NB4 (cell line): ENCODE measurements at regions not wholly inside any gene's neighbourhood (a gene's known extent, or its start where the extent isn't known, plus 50 kb on each side); places are given as distances from the start of the nearest gene placed in this dataset.

ENCODE experiments used
- MYC ChIP-seq: IDR thresholded peaks from 2 replicates; pipeline ENCODE4 v1.6.1; 2011; ENCODE audit warnings: low read depth, low read length
- POLR2A ChIP-seq: IDR thresholded peaks from 2 replicates; pipeline ENCODE4 v1.6.1; 2011; ENCODE audit warnings: mild to moderate bottlenecking; ENCODE audit not compliant: insufficient read length; ENCODE audit errors: extremely low read depth
- TF ChIP-seq, protein P1 (sequence below): IDR thresholded peaks from one replicate; pipeline ENCODE4 v1.5.1; 2012; ENCODE audit warnings: low read depth, low read length
- TF ChIP-seq, protein P2 (sequence below): IDR thresholded peaks from 2 replicates; pipeline ENCODE4 v1.6.1; 2011; ENCODE audit warnings: low read depth, low read length

DNA sequence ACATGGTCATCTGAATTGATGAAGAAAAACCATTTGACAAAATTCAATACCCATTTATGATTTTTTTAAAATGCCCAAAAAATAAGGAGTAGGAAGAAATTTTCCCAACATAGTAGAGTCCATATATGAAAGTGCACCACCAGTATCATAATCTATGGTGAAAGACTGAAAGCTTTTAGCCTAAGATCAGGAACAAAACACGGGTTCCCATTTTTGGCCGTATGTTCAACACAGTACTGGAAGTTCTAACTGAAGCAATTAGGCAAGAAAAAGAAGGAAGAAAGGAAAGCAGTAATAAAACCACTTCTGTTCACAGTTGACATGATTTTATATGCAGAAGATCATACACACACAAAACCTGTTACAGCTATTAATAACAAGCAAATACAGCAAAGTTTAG is 227.8 kb upstream of the RAB4A start:
- TF ChIP-seq, protein P1, sequence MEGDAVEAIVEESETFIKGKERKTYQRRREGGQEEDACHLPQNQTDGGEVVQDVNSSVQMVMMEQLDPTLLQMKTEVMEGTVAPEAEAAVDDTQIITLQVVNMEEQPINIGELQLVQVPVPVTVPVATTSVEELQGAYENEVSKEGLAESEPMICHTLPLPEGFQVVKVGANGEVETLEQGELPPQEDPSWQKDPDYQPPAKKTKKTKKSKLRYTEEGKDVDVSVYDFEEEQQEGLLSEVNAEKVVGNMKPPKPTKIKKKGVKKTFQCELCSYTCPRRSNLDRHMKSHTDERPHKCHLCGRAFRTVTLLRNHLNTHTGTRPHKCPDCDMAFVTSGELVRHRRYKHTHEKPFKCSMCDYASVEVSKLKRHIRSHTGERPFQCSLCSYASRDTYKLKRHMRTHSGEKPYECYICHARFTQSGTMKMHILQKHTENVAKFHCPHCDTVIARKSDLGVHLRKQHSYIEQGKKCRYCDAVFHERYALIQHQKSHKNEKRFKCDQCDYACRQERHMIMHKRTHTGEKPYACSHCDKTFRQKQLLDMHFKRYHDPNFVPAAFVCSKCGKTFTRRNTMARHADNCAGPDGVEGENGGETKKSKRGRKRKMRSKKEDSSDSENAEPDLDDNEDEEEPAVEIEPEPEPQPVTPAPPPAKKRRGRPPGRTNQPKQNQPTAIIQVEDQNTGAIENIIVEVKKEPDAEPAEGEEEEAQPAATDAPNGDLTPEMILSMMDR: no peak
- no peak for TF ChIP-seq POLR2A
- TF ChIP-seq, protein P2, sequence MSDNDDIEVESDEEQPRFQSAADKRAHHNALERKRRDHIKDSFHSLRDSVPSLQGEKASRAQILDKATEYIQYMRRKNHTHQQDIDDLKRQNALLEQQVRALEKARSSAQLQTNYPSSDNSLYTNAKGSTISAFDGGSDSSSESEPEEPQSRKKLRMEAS: no peak
- TF ChIP-seq MYC: no peak
